ENCODE measurements at regions not wholly inside any gene's neighbourhood (a gene's known extent, or its start where the extent isn't known, plus 50 kb on each side); places are given as distances from the start of the nearest gene placed in this dataset.

DNA sequence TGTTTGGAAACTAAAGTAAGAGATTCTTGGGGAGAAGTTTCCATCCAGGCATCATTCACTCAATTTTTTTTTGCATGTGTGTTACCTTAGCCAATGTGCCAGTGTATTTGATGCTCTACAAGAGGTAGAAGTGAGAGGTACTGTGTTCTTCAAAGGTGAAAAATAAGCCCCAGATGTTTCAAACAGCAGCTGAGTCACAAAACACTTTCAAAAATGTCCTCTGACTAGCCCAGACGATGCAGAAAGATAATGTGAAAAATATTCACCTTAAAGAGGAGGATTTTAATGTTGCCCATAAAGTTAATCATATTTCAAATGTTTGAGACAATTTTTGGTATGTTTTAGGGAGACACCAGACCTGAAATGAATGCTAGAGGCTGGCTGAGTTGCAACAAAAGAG is 107.7 kb upstream of the RASGRP1 start:
- Histone ChIP-seq H3K27ac (ENCODE audit: low read length) (no peak overlapping the region), H3K4me3 (ENCODE audit: low read depth in 2 of 2, low read length in 2 of 2) (no peak overlapping the region), H3K27me3 (ENCODE audit: control insufficient read depth, insufficient read depth, low read length) (peaks cover 2% of the 10 kb centered on the region), H3K9me3 (ENCODE audit: control insufficient read depth, insufficient read depth, low read depth, low read length) (no peaks in the 10 kb centered on the region), H3K4me1 (ENCODE audit: control insufficient read depth, insufficient read depth, low read length) (no peaks in the 10 kb centered on the region), H3K36me3 (ENCODE audit: control insufficient read depth, insufficient read depth, low read length) (no peaks in the 10 kb centered on the region)
- intact Hi-C loops (cut with micrococcal nuclease; ENCODE audit: unreplicated experiment) (no loop called here), in situ Hi-C loops (cut with HindIII; ENCODE audit: low pct_unique_long_range_greater_than_20kb, low sequenced_read_pairs) (no loop called here)
- ATAC-seq = no peak
- no TSS peak for BruUV-seq (replicated peaks)
- ChIA-PET POLR2A (no interaction called here), CTCF (no interaction called here)
- TF ChIP-seq, protein P1, sequence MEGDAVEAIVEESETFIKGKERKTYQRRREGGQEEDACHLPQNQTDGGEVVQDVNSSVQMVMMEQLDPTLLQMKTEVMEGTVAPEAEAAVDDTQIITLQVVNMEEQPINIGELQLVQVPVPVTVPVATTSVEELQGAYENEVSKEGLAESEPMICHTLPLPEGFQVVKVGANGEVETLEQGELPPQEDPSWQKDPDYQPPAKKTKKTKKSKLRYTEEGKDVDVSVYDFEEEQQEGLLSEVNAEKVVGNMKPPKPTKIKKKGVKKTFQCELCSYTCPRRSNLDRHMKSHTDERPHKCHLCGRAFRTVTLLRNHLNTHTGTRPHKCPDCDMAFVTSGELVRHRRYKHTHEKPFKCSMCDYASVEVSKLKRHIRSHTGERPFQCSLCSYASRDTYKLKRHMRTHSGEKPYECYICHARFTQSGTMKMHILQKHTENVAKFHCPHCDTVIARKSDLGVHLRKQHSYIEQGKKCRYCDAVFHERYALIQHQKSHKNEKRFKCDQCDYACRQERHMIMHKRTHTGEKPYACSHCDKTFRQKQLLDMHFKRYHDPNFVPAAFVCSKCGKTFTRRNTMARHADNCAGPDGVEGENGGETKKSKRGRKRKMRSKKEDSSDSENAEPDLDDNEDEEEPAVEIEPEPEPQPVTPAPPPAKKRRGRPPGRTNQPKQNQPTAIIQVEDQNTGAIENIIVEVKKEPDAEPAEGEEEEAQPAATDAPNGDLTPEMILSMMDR (IDR thresholded peaks at IDR 0.05) = no peak
- TF ChIP-seq, protein P2, sequence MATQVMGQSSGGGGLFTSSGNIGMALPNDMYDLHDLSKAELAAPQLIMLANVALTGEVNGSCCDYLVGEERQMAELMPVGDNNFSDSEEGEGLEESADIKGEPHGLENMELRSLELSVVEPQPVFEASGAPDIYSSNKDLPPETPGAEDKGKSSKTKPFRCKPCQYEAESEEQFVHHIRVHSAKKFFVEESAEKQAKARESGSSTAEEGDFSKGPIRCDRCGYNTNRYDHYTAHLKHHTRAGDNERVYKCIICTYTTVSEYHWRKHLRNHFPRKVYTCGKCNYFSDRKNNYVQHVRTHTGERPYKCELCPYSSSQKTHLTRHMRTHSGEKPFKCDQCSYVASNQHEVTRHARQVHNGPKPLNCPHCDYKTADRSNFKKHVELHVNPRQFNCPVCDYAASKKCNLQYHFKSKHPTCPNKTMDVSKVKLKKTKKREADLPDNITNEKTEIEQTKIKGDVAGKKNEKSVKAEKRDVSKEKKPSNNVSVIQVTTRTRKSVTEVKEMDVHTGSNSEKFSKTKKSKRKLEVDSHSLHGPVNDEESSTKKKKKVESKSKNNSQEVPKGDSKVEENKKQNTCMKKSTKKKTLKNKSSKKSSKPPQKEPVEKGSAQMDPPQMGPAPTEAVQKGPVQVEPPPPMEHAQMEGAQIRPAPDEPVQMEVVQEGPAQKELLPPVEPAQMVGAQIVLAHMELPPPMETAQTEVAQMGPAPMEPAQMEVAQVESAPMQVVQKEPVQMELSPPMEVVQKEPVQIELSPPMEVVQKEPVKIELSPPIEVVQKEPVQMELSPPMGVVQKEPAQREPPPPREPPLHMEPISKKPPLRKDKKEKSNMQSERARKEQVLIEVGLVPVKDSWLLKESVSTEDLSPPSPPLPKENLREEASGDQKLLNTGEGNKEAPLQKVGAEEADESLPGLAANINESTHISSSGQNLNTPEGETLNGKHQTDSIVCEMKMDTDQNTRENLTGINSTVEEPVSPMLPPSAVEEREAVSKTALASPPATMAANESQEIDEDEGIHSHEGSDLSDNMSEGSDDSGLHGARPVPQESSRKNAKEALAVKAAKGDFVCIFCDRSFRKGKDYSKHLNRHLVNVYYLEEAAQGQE (IDR thresholded peaks at IDR 0.05; ENCODE audit: insufficient read depth in 1 of 2, low read depth in 2 of 2, low read length in 1 of 2) = no peak
- TF ChIP-seq TCF7L2 (IDR thresholded peaks at IDR 0.05; ENCODE audit: low read depth, low read length) = no peak
- no peak for TF ChIP-seq SIN3A (IDR thresholded peaks at IDR 0.05; ENCODE audit: borderline replicate concordance, insufficient read depth, low read depth, low read length)
- no peak for TF ChIP-seq POLR2AphosphoS5 (IDR thresholded peaks at IDR 0.05; ENCODE audit: low read depth, low read length)
- no peak for DNase-seq (ENCODE audit: low read depth, low spot score)

DNA sequence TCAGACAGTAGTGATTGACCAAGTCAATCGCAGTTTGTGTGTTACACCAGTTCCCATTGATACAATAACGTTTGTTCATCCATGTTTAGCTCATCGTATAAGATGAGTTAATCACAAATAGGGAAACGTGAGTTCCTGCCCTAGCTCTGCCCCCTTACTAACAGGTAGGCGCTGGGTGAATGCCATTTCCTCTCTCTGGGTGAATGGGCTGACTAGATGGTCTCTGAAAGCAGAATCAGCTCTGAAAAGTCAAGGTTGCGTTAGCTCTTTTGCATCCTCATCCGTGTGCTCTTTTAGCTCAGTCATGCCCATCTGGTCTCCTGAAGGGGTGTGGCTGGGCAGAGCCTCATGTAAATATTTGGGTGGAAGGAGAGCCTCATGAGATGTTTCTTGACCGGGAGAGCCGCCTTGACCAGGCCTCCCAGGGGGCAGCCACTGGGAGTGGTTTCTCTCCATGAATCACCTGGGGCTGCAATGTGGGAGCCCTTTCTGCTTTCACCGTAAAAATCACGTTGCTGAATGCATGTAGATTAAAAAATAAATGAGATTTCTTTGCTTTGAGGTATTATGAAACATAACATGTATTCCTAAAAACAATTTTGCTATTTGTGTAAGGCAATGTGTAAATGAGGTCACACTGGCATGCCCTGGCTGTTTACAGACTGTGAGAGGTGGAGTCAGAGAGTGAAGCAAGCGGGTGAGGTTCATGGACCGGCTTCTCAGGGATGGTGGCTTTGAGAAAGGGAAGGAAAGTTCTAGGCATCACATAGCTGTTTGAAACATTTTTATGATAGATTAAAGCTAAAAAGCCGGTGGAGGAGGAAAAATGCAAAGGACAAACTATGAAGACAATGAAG is 108.4 kb upstream of the RASGRP1 start:
- Histone ChIP-seq H3K36me3 (ENCODE audit: control insufficient read depth, insufficient read depth, low read length) (no peaks in the 10 kb centered on the region), H3K9me3 (ENCODE audit: control insufficient read depth, insufficient read depth, low read depth, low read length) (no peaks in the 10 kb centered on the region), H3K4me1 (ENCODE audit: control insufficient read depth, insufficient read depth, low read length) (no peaks in the 10 kb centered on the region), H3K4me3 (ENCODE audit: low read depth in 2 of 2, low read length in 2 of 2) (no peak overlapping the region), H3K27ac (ENCODE audit: low read length) (no peak overlapping the region), H3K27me3 (ENCODE audit: control insufficient read depth, insufficient read depth, low read length) (peaks cover 2% of the 10 kb centered on the region; the same call in 1 of the 2 replicates)
- ChIA-PET POLR2A (no interaction called here), CTCF (no interaction called here)
- no peak for DNase-seq (ENCODE audit: low read depth, low spot score)
- in situ Hi-C loops (cut with HindIII; ENCODE audit: low pct_unique_long_range_greater_than_20kb, low sequenced_read_pairs) = no loop called here
- intact Hi-C loops (cut with micrococcal nuclease; ENCODE audit: unreplicated experiment) = no loop called here
- TF ChIP-seq, protein P2 (IDR thresholded peaks at IDR 0.05; ENCODE audit: insufficient read depth in 1 of 2, low read depth in 2 of 2, low read length in 1 of 2) = no peak
- no peak for ATAC-seq
- BruUV-seq (replicated peaks) = no TSS peak

Data from Panc1 (cell line).